ENCODE measurements at regions not wholly inside any gene's neighbourhood (a gene's known extent, or its start where the extent isn't known, plus 50 kb on each side); places are given as distances from the start of the nearest gene placed in this dataset.

DNA sequence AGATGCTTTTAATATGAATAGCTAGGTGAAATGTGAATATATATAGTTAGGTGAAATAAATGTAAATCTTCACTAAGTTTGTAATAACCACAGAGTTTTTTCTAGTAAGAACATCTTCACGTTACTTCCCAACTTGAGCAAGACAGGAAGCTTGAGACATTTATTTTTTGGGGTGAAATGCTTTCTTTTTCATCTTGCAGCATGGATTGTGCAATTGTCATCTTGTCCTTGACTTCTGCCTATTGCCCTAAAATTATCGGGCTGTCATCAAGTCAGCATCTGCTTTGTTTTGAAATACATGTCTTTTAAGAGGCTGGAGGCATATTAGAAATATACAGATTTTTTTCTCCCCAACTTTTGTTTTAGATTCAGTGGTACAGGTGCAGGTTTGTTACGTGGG is 433.9 kb downstream of the PCNX1 start:
- WGBS: 90% methylated on average over 3 of the region's 3 CpGs
- H3K27me3 ChIP-seq (replicated peaks; ENCODE audit: insufficient read depth): no peaks in the 10 kb centered on the region
- no peak for TF ChIP-seq POLR2AphosphoS5 (IDR thresholded peaks at IDR 0.05)
- TF ChIP-seq POLR2A (IDR thresholded peaks at IDR 0.05): no peak
- TF ChIP-seq, protein P1, sequence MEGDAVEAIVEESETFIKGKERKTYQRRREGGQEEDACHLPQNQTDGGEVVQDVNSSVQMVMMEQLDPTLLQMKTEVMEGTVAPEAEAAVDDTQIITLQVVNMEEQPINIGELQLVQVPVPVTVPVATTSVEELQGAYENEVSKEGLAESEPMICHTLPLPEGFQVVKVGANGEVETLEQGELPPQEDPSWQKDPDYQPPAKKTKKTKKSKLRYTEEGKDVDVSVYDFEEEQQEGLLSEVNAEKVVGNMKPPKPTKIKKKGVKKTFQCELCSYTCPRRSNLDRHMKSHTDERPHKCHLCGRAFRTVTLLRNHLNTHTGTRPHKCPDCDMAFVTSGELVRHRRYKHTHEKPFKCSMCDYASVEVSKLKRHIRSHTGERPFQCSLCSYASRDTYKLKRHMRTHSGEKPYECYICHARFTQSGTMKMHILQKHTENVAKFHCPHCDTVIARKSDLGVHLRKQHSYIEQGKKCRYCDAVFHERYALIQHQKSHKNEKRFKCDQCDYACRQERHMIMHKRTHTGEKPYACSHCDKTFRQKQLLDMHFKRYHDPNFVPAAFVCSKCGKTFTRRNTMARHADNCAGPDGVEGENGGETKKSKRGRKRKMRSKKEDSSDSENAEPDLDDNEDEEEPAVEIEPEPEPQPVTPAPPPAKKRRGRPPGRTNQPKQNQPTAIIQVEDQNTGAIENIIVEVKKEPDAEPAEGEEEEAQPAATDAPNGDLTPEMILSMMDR (IDR thresholded peaks at IDR 0.05): no peak
- H3K27ac ChIP-seq: no peak overlapping the region
- H3K36me3 ChIP-seq: no peaks in the 10 kb centered on the region
- no peak overlapping the region for H3K4me3 ChIP-seq
- H3K9me3 ChIP-seq: no peaks in the 10 kb centered on the region
- DNase-seq (ENCODE audit: low spot score): no peak
- intact Hi-C loops (cut with DNase I): no loop called here
- no peaks in the 10 kb centered on the region for H3K4me1 ChIP-seq (replicated peaks)

DNA sequence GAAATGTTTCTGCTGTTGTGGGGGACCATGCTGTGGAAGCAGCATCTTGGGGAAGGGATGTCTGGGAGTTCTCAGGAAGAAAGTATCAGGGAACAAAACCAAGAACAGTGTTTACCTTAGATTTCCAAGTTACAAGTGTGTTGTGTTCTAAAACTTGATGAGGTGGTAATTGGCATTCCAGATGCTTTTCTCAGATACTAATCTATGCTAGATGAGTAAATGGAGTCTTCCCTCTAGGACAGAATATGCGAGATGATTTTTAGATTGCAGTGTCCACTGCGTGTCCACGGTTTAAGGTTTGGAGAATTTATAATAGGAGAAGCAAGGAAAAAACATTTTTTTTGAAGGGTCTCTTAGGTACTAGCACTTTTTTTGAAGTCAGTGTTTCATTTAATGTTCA is 436.5 kb downstream of the PCNX1 start:
- Histone ChIP-seq H3K9me3 (no peaks in the 10 kb centered on the region), H3K27me3 (replicated peaks; ENCODE audit: insufficient read depth) (no peaks in the 10 kb centered on the region), H3K4me3 (no peak overlapping the region), H3K27ac (no peak overlapping the region), H3K36me3 (no peaks in the 10 kb centered on the region), H3K4me1 (replicated peaks) (no peaks in the 10 kb centered on the region)
- WGBS: 65% methylated on average over 3 of the region's 3 CpGs
- no peak for DNase-seq (ENCODE audit: low spot score)
- no peak for TF ChIP-seq POLR2A (IDR thresholded peaks at IDR 0.05)
- TF ChIP-seq, protein P1 (IDR thresholded peaks at IDR 0.05): no peak
- no peak for TF ChIP-seq POLR2AphosphoS5 (IDR thresholded peaks at IDR 0.05)
- intact Hi-C loops (cut with DNase I): no loop called here

DNA sequence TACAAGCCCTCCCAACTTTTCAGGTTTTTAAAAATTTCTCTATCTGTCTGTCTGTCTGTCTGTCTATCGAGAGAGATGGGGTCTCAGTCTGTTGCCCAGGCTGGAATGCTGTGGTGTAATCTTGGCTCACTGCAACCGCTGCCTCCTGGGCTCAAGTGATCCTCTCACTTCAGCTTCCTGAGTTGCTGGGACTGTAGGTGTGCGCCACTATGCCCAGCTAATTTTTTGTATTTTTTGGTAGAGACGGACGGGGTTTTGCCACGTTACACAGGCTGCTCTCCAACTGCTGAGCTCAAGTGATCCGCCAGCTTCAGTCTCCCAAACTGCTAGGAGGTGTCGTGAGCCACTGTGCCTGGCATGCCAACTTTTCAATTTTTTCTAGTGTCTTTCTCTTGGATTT is 437.2 kb downstream of the PCNX1 start:
- intact Hi-C loops (cut with DNase I): no loop called here
- Histone ChIP-seq H3K9me3 (no peaks in the 10 kb centered on the region), H3K4me3 (no peak overlapping the region), H3K27ac (no peak overlapping the region), H3K27me3 (replicated peaks; ENCODE audit: insufficient read depth) (no peaks in the 10 kb centered on the region), H3K36me3 (no peaks in the 10 kb centered on the region), H3K4me1 (replicated peaks) (no peaks in the 10 kb centered on the region)
- DNase-seq (ENCODE audit: low spot score): no peak
- 98% methylated on average over 8 of the region's 8 CpGs for WGBS
- TF ChIP-seq POLR2A (IDR thresholded peaks at IDR 0.05) (no peak), POLR2AphosphoS5 (IDR thresholded peaks at IDR 0.05) (no peak)
- TF ChIP-seq, protein P1 (IDR thresholded peaks at IDR 0.05): no peak

DNA sequence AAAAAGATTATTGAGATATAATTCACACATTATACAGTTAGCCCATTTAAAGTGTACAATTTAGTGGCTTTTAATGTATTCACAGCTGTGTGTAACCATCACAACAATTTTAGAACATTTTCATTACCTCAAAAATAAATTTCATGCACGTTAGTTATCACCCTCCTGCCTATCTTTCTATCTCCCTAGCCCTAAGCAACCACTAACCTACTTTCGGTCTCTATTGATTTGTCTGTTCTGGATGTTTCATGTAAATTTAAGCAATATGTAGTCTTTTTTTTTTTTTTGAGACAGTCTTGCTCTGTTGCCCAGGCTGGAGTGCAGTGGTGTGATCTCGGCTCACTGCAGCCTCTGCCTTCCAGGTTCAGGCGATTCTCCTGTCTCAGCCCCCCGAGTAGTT is 439.4 kb downstream of the PCNX1 start:
- no peak overlapping the region for H3K4me3 ChIP-seq
- 91% methylated on average over 5 of the region's 5 CpGs for WGBS
- intact Hi-C loops (cut with DNase I): no loop called here

DNA sequence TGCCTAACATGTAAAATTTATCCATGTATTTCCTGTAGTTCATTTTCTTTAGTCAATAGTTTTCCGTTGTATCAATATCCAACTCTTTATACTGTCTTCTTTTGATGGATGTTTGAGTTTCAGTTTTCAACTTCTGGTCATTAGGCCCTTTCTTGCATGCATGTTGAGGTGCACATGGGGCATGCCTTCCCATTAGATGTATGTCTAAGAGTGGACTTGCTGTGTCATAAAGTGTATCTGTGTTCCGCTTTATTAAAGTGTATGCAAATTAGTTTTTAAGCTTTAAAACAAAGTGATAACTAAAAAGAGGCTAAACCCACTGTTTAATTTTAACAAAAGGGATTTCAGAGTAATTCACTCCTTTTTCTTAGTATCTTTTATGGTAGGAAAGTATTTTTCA is 441.1 kb downstream of the PCNX1 start:
- Histone ChIP-seq H3K27ac (no peak overlapping the region), H3K9me3 (no peaks in the 10 kb centered on the region), H3K4me3 (no peak overlapping the region), H3K27me3 (replicated peaks; ENCODE audit: insufficient read depth) (no peaks in the 10 kb centered on the region), H3K4me1 (replicated peaks) (no peaks in the 10 kb centered on the region), H3K36me3 (no peaks in the 10 kb centered on the region)
- TF ChIP-seq POLR2A (IDR thresholded peaks at IDR 0.05) (no peak), POLR2AphosphoS5 (IDR thresholded peaks at IDR 0.05) (no peak)
- TF ChIP-seq, protein P1 (IDR thresholded peaks at IDR 0.05): no peak
- WGBS: 100% methylated on average over 2 of the region's 2 CpGs
- intact Hi-C loops (cut with DNase I): no loop called here
- no peak for DNase-seq (ENCODE audit: low spot score)

More for the DNA sequence above, 439.4 kb downstream of the PCNX1 start:
- no peak overlapping the region for H3K27ac ChIP-seq
- H3K27me3 ChIP-seq (replicated peaks; ENCODE audit: insufficient read depth): no peaks in the 10 kb centered on the region
- DNase-seq (ENCODE audit: low spot score): no peak
- TF ChIP-seq, protein P1 (IDR thresholded peaks at IDR 0.05): no peak
- no peak for TF ChIP-seq POLR2AphosphoS5 (IDR thresholded peaks at IDR 0.05)
- TF ChIP-seq POLR2A (IDR thresholded peaks at IDR 0.05): no peak
- no peaks in the 10 kb centered on the region for H3K4me1 ChIP-seq (replicated peaks)
- no peaks in the 10 kb centered on the region for H3K9me3 ChIP-seq
- H3K36me3 ChIP-seq: no peaks in the 10 kb centered on the region

Data from prostate gland (tissue), 2 donors.